ENCODE measurements at regions not wholly inside any gene's neighbourhood (a gene's known extent, or its start where the extent isn't known, plus 50 kb on each side); places are given as distances from the start of the nearest gene placed in this dataset.
"Not testable (repeated sequence)": the region's sequence is repeated elsewhere in the genome, so short reads cannot be mapped to it uniquely, and the experiment has no call there.

- no peak for DNase-seq
Measured at GRCh38 chr17:33862772-33863602, 392.1 kb upstream of the CCL2 start.

DNA sequence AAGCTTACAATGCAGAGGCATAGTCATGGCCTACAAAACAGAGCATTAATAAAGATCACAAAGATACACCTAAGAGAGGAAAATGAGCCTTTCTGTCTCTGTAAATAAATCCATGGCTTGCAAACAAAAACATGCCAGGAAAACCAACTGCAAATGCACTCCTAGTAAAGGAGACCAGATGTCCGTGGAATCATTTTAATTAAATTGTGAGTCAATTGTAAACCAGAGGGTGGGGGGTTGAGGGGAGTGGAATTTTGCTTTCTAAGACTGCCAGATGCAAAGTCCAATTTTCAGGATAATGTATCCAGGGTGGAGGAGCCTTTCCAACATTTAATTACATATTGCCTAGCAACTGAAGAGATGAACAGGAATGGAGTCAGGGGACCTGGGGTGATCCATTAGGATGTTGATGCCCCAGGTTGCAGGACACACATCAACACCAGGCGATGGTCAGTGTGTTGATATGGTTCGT, 390.3 kb upstream of the CCL2 start:
- DNase-seq: no peak

GRCh38 chr17:33868899-33869298, 386.2 kb upstream of the CCL2 start:
- no peak for DNase-seq

DNA sequence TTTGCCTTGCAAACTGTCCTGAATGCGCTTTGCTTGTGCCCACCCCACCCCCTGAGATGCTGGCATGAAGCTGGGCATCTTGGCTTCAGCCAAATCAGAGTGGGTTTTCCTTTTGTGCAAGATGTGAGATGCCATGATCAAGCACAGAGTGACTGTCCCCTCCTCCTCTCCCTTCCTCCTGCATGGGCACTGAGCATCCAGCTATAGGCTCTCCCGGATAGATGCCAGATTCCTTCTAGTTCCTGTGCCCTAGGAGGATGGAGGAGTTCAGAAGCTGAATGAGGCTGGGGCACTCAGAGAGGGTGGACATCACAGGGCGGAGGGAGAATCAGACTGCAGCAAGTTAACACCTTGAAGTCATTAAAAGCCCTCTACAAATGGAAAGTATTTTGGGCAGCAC, 384.1 kb upstream of the CCL2 start:
- DNase-seq: no peak

DNA sequence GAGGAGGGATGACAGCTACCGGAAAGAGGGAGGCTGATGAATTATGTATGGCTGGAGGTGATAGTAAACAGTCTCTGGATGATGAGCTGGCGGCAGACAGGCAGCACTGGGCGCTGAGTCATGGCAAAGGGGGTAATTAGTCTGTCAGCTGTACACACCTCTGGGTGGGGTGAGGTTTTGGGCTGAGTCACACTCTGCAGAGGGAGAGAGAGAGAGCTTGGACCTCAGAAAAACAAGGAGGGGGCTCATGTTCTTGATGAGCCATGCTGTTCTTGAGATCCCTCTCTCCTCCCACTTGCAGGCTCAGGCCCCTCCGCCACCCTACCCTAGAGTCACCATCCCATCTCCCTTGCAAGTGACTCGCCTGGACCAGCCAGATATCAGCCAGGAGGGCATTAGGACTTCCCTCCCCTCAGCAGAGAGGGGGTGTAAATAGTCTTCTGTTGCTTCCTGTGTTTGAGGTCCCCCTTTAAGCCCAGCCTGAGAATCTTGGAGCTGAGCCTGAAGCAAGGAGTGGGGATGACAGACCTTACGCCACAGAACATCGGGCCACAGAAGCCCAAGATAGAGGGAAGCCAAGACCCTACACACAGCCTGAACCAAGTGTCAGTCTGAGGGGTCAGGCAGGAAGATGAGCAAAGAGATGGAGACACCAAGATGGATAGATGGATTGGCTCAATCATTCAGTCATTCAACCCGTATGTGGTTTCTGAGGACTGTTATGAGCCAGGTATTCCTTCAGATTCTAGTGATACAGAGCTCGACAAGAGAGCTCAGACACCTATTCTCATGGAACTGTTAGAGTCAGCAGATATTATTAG, 383.2 kb upstream of the CCL2 start:
- no peak for DNase-seq

DNA sequence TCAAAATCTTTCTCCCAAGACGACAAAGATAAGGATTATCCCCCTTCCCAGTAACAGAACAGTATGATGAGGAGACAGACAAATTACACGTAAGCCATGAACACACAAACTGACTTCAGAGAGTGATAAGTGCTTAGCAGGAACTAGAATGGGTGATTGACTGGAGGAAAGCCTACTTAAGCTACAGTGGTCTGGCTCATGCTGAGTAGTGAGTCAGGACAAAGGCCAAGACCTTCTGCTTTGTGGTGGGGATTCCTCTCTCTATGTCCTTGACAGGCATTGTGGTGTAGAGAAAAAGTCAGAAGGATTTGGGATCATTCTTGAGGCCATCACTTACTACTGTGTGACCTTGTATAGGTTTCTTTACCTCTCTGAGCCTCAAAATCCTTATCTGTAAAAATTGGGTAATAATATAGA, 381.9 kb upstream of the CCL2 start:
- no peak for DNase-seq

GRCh38 chr17:33874617-33875060, 380.4 kb upstream of the CCL2 start:
- peak; percentile 27 for DNase-seq

DNA sequence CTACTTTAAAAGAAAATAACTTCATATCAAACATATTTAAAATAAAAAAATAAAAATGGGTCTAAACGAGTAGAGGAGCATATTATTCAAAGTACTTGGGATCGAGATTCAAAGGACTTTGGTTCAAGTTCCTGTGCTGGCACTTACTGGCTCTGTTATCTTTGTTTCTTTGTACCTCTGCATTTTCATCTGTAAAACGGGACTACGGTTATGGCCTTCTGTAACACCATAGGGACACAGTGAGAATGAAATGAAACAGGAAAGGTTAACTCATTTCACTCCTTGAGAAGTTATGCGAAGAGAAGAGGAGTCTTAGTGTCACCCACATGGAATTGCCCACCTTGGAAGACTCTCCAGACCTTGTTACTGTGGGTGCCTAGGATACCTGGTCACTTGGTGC, 379.1 kb upstream of the CCL2 start:
- no peak for DNase-seq

- not testable (repeated sequence) for DNase-seq
Measured at GRCh38 chr17:33882273-33882672, 372.8 kb upstream of the CCL2 start.

DNA sequence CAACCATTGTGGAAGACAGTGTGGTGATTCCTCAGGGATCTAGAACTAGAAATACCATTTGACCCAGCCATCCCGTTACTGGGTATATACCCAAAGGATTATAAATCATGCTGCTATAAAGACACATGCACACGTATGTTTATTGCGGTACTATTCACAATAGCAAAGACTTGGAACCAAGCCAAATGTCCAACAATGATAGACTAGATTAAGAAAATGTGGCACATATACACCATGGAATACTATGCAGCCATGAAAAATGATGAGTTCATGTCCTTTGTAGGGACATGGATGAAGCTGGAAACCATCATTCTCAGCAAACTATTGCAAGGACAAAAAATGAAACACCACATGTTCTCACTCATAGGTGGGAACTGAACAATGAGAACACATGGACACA, 372.4 kb upstream of the CCL2 start:
- not testable (repeated sequence) for DNase-seq

GRCh38 chr17:33888455-33888854, 366.6 kb upstream of the CCL2 start:
- DNase-seq: no peak

- no peak for DNase-seq
Measured at GRCh38 chr17:33889040-33889439, 366.0 kb upstream of the CCL2 start.

- no peak for DNase-seq
Measured at GRCh38 chr17:33889766-33890165, 365.3 kb upstream of the CCL2 start.

DNA sequence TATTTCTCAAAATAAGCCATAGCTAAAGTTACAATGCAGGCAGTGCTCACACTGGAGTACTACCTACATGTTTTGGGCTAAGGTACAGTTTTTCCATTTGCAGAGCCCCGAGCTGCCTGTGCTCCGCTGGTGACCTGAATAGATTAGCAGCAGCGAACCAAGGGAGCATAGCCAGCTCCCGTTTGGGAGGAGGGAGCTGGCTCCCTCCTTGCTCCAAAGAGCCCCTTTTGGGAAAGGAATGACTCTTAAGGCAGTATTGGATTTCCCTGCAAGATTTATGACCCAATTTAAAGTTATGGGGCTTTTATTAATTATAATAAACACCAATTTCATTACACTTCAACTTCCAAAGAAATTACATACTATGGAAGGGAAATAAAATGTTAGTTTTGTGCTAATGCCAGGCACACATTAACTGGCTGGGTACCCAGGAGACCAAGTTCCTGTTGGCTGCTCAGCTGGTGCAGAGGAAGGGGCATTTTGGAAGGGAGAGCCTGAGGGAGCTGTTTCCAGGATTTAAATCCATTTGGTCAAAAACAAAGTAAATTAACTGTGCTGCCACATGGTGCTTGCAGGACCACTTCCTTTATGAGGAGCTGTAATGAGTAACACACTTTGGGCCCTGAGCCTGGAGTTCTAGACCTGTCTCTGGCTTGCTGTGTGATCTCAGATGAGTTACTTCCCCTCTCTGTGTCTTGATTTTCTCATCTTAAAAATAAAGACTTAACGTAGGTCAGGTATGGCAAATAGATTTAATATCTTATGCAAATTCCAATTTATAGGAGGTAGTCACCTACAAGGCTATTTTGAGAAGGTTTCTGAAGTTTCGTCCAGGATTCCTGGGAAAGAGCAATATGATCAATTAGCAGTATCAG, 362.1 kb upstream of the CCL2 start:
- DNase-seq: no peak

DNA sequence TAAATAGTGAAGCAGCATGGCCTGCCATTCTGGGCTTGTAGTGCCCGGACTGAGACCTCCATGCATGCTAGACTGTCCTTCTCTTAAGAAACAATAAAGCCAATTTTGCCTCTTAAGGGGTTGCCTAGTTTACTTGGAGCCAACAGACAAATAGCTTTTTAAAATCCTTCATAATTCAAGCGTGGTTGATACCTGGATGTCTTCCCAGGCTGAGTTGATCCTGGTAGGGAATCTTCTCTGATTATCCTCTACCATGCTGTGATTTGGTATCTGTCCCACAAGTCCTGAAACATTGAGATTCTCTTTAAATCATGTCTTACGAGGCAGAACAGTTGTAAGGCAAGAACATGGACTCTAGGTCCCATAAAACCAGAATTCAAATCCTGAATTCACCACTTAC, 359.6 kb upstream of the CCL2 start:
- DNase-seq: no peak

DNA sequence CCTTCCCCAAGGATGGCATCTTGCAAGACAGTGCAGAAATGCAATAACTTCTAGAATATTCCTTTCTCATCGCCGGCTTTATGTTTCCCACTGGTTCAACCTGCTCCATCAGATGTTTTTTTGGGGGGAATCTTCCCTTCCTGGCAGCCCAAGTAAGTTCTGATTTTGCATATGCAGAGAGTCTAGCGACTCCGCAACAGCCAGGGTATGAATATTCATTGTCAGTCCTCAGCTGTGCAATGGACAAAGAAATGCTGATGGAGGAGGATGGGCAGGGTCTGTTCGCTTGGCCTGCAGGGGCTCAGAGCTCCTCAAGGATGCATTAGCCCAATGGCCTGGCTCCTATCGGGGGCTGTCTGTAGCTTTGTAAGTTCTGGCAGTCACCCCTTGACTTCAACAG, 358.8 kb upstream of the CCL2 start:
- DNase-seq: no peak

DNA sequence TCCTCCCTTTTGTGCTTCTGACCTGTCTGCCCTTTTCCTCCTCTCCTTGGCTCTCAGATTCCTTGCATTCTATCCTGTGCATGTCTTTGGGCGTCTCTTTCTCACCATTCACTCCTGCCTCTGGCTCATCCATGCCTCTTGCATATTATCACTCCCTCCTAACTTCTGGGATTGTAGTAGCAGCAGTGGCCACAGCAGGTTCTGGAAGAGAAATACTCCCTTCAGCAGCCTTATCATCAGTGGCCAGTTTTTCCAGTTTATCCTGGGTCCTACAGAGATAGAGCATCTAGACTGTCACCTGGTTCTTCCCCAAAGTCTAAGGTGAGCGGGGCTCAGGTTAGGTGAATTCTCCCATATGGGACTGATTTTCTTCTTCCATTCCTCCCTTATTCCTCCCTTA, 354.0 kb upstream of the CCL2 start:
- no peak for DNase-seq

DNA sequence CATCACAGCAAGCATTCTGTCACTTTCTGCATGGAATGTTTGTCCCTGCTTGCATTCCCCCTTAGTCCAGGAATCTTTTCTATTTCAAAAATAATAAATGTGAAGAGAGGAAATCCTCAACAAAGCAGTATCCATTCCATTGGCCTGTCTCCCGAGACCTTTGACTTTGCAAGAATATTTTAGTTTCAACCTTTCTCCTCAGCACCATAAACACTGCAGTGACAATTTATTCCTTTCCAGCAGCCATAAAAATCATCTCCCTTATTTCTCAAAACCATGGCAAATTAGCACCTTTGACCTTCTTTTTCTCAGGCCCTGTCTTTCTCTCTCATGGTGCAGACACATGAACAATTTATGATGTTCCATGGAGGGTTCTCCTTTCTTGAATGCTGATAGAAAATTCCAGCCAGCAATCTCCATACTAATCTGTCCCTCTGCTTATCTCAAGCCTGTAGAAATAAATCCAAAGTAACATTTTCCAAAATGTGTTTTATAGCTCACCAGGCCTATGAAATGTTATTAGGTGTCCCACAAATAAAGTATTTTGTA, 352.1 kb upstream of the CCL2 start:
- DNase-seq: no peak

GRCh38 chr17:33904476-33904875, 350.6 kb upstream of the CCL2 start:
- no peak for DNase-seq

DNA sequence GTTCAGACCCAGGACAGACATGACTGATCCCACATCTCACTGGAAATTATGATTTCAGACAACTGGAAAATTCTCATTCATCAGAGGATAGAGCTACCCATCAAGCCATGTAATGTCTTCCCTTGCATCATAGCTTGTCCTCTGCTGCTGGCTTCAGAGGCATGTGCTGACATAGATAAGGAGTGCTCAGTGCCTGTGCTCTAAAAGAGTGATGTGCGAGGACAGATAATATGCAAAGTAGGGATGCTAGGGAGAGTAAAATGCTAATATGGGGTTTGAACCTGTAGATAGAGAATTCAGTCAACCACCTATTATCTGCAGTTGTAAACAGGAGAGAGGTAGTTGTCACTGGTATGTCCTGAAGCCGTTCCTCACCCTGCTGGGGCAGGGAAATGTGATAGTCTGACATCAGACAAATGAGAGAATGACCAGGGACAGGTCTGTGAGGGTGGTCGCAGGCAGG, 349.7 kb upstream of the CCL2 start:
- DNase-seq: no peak

- DNase-seq: no peak
Measured at GRCh38 chr17:33908363-33909064, 346.6 kb upstream of the CCL2 start.

Data from CD4-positive, alpha-beta T cell treated with Interferon gamma for 1 hour (primary cell).